GM18861 (cell line): ENCODE measurements at regions not wholly inside any gene's neighbourhood (a gene's known extent, or its start where the extent isn't known, plus 50 kb on each side); places are given as distances from the start of the nearest gene placed in this dataset.

ENCODE experiments used
- ATAC-seq: cut with Tn5 transposase; IDR thresholded peaks from one replicate; pipeline ENCODE4 v1.9.1; 2021; ENCODE audit not compliant: unreplicated experiment

DNA sequence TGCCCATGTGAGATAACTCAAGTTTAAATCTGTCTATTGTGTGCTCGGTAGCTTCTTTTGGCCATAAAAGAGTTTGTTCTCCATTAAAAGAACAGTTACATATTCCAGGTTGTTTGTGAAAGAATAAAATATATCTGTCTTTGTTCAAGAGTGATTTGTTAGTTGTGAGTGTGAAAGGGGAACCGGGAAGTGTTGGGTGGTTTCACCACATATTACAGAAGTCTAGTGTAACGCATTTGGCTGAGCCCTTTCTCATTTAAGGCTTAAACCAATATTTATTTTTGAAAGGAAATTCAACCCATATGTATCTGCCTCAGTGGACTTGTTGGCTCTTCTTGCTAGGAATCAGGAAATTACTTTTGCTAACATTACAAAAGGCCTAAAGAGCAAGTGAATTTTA, 54.1 kb upstream of the DMRTA1 start:
- no peak for ATAC-seq

- no peak for ATAC-seq
Observed at GRCh38 chr9:22395687-22396141, 50.9 kb upstream of the DMRTA1 start.
